ENCODE measurements at regions not wholly inside any gene's neighbourhood (a gene's known extent, or its start where the extent isn't known, plus 50 kb on each side); places are given as distances from the start of the nearest gene placed in this dataset.

- no peak overlapping the region for H3K4me2 ChIP-seq (ENCODE audit: low read length)
- H3K27me3 ChIP-seq (ENCODE audit: insufficient read depth, low read length, poor library complexity) = no peaks in the 10 kb centered on the region
- no peaks in the 10 kb centered on the region for H3K79me2 ChIP-seq (ENCODE audit: control insufficient read depth, insufficient read depth, low read length)
- H3K9ac ChIP-seq (ENCODE audit: low read length) = no peak overlapping the region
- no peak overlapping the region for H2AK5ac ChIP-seq (ENCODE audit: low read length)
- no CpG with 5 or more reads among the region's 4 CpGs for WGBS (ENCODE audit: extremely low coverage, insufficient coverage, low lambda C conversion rate)
- H2BK15ac ChIP-seq (replicated peaks; ENCODE audit: low read depth) = no peak overlapping the region
- H4K8ac ChIP-seq (ENCODE audit: low read depth, low read length) = no peak overlapping the region
- no peaks in the 10 kb centered on the region for H3K79me1 ChIP-seq (ENCODE audit: low read length)
- no peak overlapping the region for H3K56ac ChIP-seq (ENCODE audit: low read length)
- H3K18ac ChIP-seq (ENCODE audit: low read length) = no peak overlapping the region
- DNase-seq = peak; percentile 55
- no peak overlapping the region for H4K5ac ChIP-seq (ENCODE audit: low read length)
- no peaks in the 10 kb centered on the region for H3K36me3 ChIP-seq (ENCODE audit: control insufficient read depth, insufficient read depth, low read length)
- H3K4me3 ChIP-seq (ENCODE audit: low read length) = no peak overlapping the region
- H3K4me1 ChIP-seq (ENCODE audit: control insufficient read depth, low read depth, low read length) = no peaks in the 10 kb centered on the region
- no peak overlapping the region for H3K27ac ChIP-seq (ENCODE audit: low read depth, low read length)
- no peak overlapping the region for H3K23ac ChIP-seq (ENCODE audit: low read length)
- no peak overlapping the region for H3K4ac ChIP-seq (ENCODE audit: low read depth, low read length)
- H2BK120ac ChIP-seq (ENCODE audit: low read depth, low read length) = no peak overlapping the region
- no peak overlapping the region for H2BK5ac ChIP-seq (ENCODE audit: low read length)
Observed at GRCh38 chr1:14332158-14332557, 266.3 kb upstream of the KAZN start.

GRCh38 chr1:14334336-14335176, 263.9 kb upstream of the KAZN start:
- no peaks in the 10 kb centered on the region for H3K27me3 ChIP-seq (ENCODE audit: insufficient read depth, low read length, poor library complexity)
- no peak overlapping the region for H3K27ac ChIP-seq (ENCODE audit: low read depth, low read length)
- DNase-seq = no peak
- no peak overlapping the region for H3K56ac ChIP-seq (ENCODE audit: low read length)
- H2BK15ac ChIP-seq (replicated peaks; ENCODE audit: low read depth) = no peak overlapping the region
- H4K8ac ChIP-seq (ENCODE audit: low read depth, low read length) = no peak overlapping the region
- no peak overlapping the region for H2BK5ac ChIP-seq (ENCODE audit: low read length)
- no peak overlapping the region for H3K9ac ChIP-seq (ENCODE audit: low read length)
- no peak overlapping the region for H3K23ac ChIP-seq (ENCODE audit: low read length)
- no peak overlapping the region for H2AK5ac ChIP-seq (ENCODE audit: low read length)
- H3K79me1 ChIP-seq (ENCODE audit: low read length) = no peaks in the 10 kb centered on the region
- no peak overlapping the region for H3K18ac ChIP-seq (ENCODE audit: low read length)
- no CpG with 5 or more reads among the region's 7 CpGs for WGBS (ENCODE audit: extremely low coverage, insufficient coverage, low lambda C conversion rate)
- H3K4me3 ChIP-seq (ENCODE audit: low read length) = no peak overlapping the region
- no peaks in the 10 kb centered on the region for H3K4me1 ChIP-seq (ENCODE audit: control insufficient read depth, low read depth, low read length)
- no peaks in the 10 kb centered on the region for H3K36me3 ChIP-seq (ENCODE audit: control insufficient read depth, insufficient read depth, low read length)
- no peaks in the 10 kb centered on the region for H3K79me2 ChIP-seq (ENCODE audit: control insufficient read depth, insufficient read depth, low read length)
- H4K5ac ChIP-seq (ENCODE audit: low read length) = no peak overlapping the region
- H3K4ac ChIP-seq (ENCODE audit: low read depth, low read length) = no peak overlapping the region
- H2BK120ac ChIP-seq (ENCODE audit: low read depth, low read length) = no peak overlapping the region
- no peak overlapping the region for H3K4me2 ChIP-seq (ENCODE audit: low read length)

- Histone ChIP-seq H2BK15ac (replicated peaks; ENCODE audit: low read depth) (no peak overlapping the region), H2AK5ac (ENCODE audit: low read length) (no peak overlapping the region), H3K27me3 (ENCODE audit: insufficient read depth, low read length, poor library complexity) (no peaks in the 10 kb centered on the region), H2BK120ac (ENCODE audit: low read depth, low read length) (no peak overlapping the region), H4K5ac (ENCODE audit: low read length) (no peak overlapping the region), H3K4ac (ENCODE audit: low read depth, low read length) (no peak overlapping the region), H3K36me3 (ENCODE audit: control insufficient read depth, insufficient read depth, low read length) (no peaks in the 10 kb centered on the region), H3K4me3 (ENCODE audit: low read length) (no peak overlapping the region), H3K4me1 (ENCODE audit: control insufficient read depth, low read depth, low read length) (no peaks in the 10 kb centered on the region), H3K56ac (ENCODE audit: low read length) (no peak overlapping the region), H3K79me2 (ENCODE audit: control insufficient read depth, insufficient read depth, low read length) (no peaks in the 10 kb centered on the region), H4K8ac (ENCODE audit: low read depth, low read length) (no peak overlapping the region), H2BK5ac (ENCODE audit: low read length) (no peak overlapping the region), H3K23ac (ENCODE audit: low read length) (no peak overlapping the region), H3K79me1 (ENCODE audit: low read length) (no peaks in the 10 kb centered on the region), H3K18ac (ENCODE audit: low read length) (no peak overlapping the region), H3K4me2 (ENCODE audit: low read length) (no peak overlapping the region), H3K9ac (ENCODE audit: low read length) (no peak overlapping the region), H3K27ac (ENCODE audit: low read depth, low read length) (no peak overlapping the region)
- no CpG with 5 or more reads among the region's 3 CpGs for WGBS (ENCODE audit: extremely low coverage, insufficient coverage, low lambda C conversion rate)
- no peak for DNase-seq
Observed at GRCh38 chr1:14338509-14338908, 260.0 kb upstream of the KAZN start.

- Histone ChIP-seq H3K79me2 (ENCODE audit: control insufficient read depth, insufficient read depth, low read length) (no peaks in the 10 kb centered on the region), H4K5ac (ENCODE audit: low read length) (no peak overlapping the region), H3K4me3 (ENCODE audit: low read length) (no peak overlapping the region), H2BK15ac (replicated peaks; ENCODE audit: low read depth) (no peak overlapping the region), H3K4me2 (ENCODE audit: low read length) (no peak overlapping the region), H4K8ac (ENCODE audit: low read depth, low read length) (no peak overlapping the region), H3K18ac (ENCODE audit: low read length) (no peak overlapping the region), H3K4me1 (ENCODE audit: control insufficient read depth, low read depth, low read length) (no peaks in the 10 kb centered on the region), H3K27me3 (ENCODE audit: insufficient read depth, low read length, poor library complexity) (no peaks in the 10 kb centered on the region), H3K79me1 (ENCODE audit: low read length) (no peaks in the 10 kb centered on the region), H3K9ac (ENCODE audit: low read length) (no peak overlapping the region), H2AK5ac (ENCODE audit: low read length) (no peak overlapping the region), H3K27ac (ENCODE audit: low read depth, low read length) (no peak overlapping the region), H2BK5ac (ENCODE audit: low read length) (no peak overlapping the region), H3K56ac (ENCODE audit: low read length) (no peak overlapping the region), H3K4ac (ENCODE audit: low read depth, low read length) (no peak overlapping the region), H2BK120ac (ENCODE audit: low read depth, low read length) (no peak overlapping the region), H3K36me3 (ENCODE audit: control insufficient read depth, insufficient read depth, low read length) (no peaks in the 10 kb centered on the region), H3K23ac (ENCODE audit: low read length) (no peak overlapping the region)
- DNase-seq = no peak
- WGBS (ENCODE audit: extremely low coverage, insufficient coverage, low lambda C conversion rate) = no CpG with 5 or more reads among the region's 5 CpGs
Observed at GRCh38 chr1:14339288-14339687, 259.2 kb upstream of the KAZN start.

- Histone ChIP-seq H3K79me1 (ENCODE audit: low read length) (no peaks in the 10 kb centered on the region), H2BK15ac (replicated peaks; ENCODE audit: low read depth) (no peak overlapping the region), H3K4me3 (ENCODE audit: low read length) (no peak overlapping the region), H3K4me2 (ENCODE audit: low read length) (no peak overlapping the region), H3K18ac (ENCODE audit: low read length) (no peak overlapping the region), H3K23ac (ENCODE audit: low read length) (no peak overlapping the region), H2AK5ac (ENCODE audit: low read length) (no peak overlapping the region), H3K56ac (ENCODE audit: low read length) (no peak overlapping the region), H2BK120ac (ENCODE audit: low read depth, low read length) (no peak overlapping the region), H3K36me3 (ENCODE audit: control insufficient read depth, insufficient read depth, low read length) (no peaks in the 10 kb centered on the region), H4K5ac (ENCODE audit: low read length) (no peak overlapping the region), H3K4ac (ENCODE audit: low read depth, low read length) (no peak overlapping the region), H2BK5ac (ENCODE audit: low read length) (no peak overlapping the region), H3K79me2 (ENCODE audit: control insufficient read depth, insufficient read depth, low read length) (no peaks in the 10 kb centered on the region), H3K9ac (ENCODE audit: low read length) (no peak overlapping the region), H3K4me1 (ENCODE audit: control insufficient read depth, low read depth, low read length) (no peaks in the 10 kb centered on the region), H3K27me3 (ENCODE audit: insufficient read depth, low read length, poor library complexity) (no peaks in the 10 kb centered on the region), H3K27ac (ENCODE audit: low read depth, low read length) (no peak overlapping the region), H4K8ac (ENCODE audit: low read depth, low read length) (no peak overlapping the region)
- DNase-seq = peak; percentile 72
- no CpG with 5 or more reads among the region's 5 CpGs for WGBS (ENCODE audit: extremely low coverage, insufficient coverage, low lambda C conversion rate)
Observed at GRCh38 chr1:14340002-14340785, 258.3 kb upstream of the KAZN start.
